ENCODE measurements at regions not wholly inside any gene's neighbourhood (a gene's known extent, or its start where the extent isn't known, plus 50 kb on each side); places are given as distances from the start of the nearest gene placed in this dataset.

- H3K4me1 Mint-ChIP-seq = no peaks in the 10 kb centered on the region
- no peak overlapping the region for H2AFZ ChIP-seq (ENCODE audit: insufficient read depth, low read depth, low read length, poor library complexity, severe bottlenecking)
These were observed 434.0 kb upstream of the SPHKAP start for GRCh38 chr2:228615496-228615895.

DNA sequence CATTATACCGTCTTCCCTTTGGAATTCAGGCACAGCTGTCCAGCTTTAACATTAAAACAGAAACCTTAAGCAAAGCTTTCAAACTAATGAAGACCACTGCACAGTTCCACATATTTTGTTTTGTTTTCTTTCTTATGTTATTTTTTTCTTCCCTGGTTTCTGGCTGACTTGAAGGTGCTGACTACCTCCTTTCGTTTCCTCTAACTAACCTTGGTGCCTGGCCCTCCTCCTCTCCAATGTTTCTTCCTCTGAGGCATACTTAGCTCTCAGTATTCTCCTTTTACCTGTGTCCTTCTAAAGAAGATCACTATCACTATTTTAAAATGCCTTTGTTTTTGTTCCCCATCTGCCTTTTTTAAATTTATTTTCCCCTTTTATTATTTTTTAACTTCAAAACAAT, 433.3 kb upstream of the SPHKAP start:
- 75% methylated on average over 1 of the region's 2 CpGs for WGBS (ENCODE audit: insufficient coverage)
- intact Hi-C loops (cut with micrococcal nuclease) = no loop called here
- no peak overlapping the region for H3K4me3 Mint-ChIP-seq
- H3K4me1 ChIP-seq (ENCODE audit: control insufficient read depth in 1 of 2, insufficient read depth in 2 of 2, low read length in 2 of 2) = no peaks in the 10 kb centered on the region
- peaks cover 0 to 13% (median 3%) of the 10 kb centered on the region in 7 donors for H3K9me3 Mint-ChIP-seq
- no peaks in the 10 kb centered on the region for H3K4me1 Mint-ChIP-seq
- H3K79me2 ChIP-seq (ENCODE audit: insufficient read depth, low read length) = no peaks in the 10 kb centered on the region
- no peaks in the 10 kb centered on the region for H3K36me3 ChIP-seq (replicated peaks in 1 of 2; ENCODE audit: control insufficient read depth in 1 of 2, insufficient read depth in 2 of 2, low read length in 2 of 2)
- H4K20me1 ChIP-seq (ENCODE audit: insufficient read depth, low read length) = no peaks in the 10 kb centered on the region
- no peak overlapping the region for H3K4me2 ChIP-seq (replicated peaks; ENCODE audit: extremely low read depth, low read length, poor library complexity, severe bottlenecking)
- H3K27me3 Mint-ChIP-seq (ENCODE audit: low read depth in 3 of 3) = peaks cover 0 to 1% (median 0%) of the 10 kb centered on the region in 3 donors
- DNase-seq = no peak
- no peak overlapping the region for H3K4me3 ChIP-seq (replicated peaks in 1 of 3; ENCODE audit: low read depth in 2 of 3, low read length in 3 of 3)
- no peak overlapping the region for H2AFZ ChIP-seq (ENCODE audit: insufficient read depth, low read depth, low read length, poor library complexity, severe bottlenecking)
- H3K9me3 ChIP-seq (replicated peaks in 1 of 2; ENCODE audit: control insufficient read depth in 1 of 2, insufficient read depth in 1 of 2, low read length in 2 of 2) = no peaks in the 10 kb centered on the region
- no peak overlapping the region for H3K27ac ChIP-seq (ENCODE audit: low read depth in 1 of 2, low read length in 2 of 2)
- H3K9ac ChIP-seq (ENCODE audit: insufficient read depth, low read length, poor library complexity, severe bottlenecking) = no peak overlapping the region
- H3K27me3 ChIP-seq (ENCODE audit: control insufficient read depth in 2 of 2, insufficient read depth in 2 of 2, low read length in 2 of 2) = no peaks in the 10 kb centered on the region
- TF ChIP-seq CTCF (IDR thresholded peaks at IDR 0.05) = no peak
- H3K27ac Mint-ChIP-seq = no peak overlapping the region
- no peaks in the 10 kb centered on the region for H3K36me3 Mint-ChIP-seq

More at GRCh38 chr2:228615496-228615895, 434.0 kb upstream of the SPHKAP start:
- no peak overlapping the region for H3K4me2 ChIP-seq (replicated peaks; ENCODE audit: extremely low read depth, low read length, poor library complexity, severe bottlenecking)
- Mint-ChIP-seq H3K36me3 (no peaks in the 10 kb centered on the region), H3K9me3 (peaks cover 0 to 13% (median 2%) of the 10 kb centered on the region in 7 donors), H3K27ac (no peak overlapping the region), H3K4me3 (no peak overlapping the region), H3K27me3 (ENCODE audit: low read depth in 3 of 3) (peaks cover 0 to 1% (median 0%) of the 10 kb centered on the region in 3 donors)
- H3K4me1 ChIP-seq (ENCODE audit: control insufficient read depth in 1 of 2, insufficient read depth in 2 of 2, low read length in 2 of 2) = no peaks in the 10 kb centered on the region
- TF ChIP-seq CTCF (IDR thresholded peaks at IDR 0.05) = no peak
- no peak overlapping the region for H3K9ac ChIP-seq (ENCODE audit: insufficient read depth, low read length, poor library complexity, severe bottlenecking)
- no peaks in the 10 kb centered on the region for H3K27me3 ChIP-seq (ENCODE audit: control insufficient read depth in 2 of 2, insufficient read depth in 2 of 2, low read length in 2 of 2)
- no peaks in the 10 kb centered on the region for H3K9me3 ChIP-seq (replicated peaks in 1 of 2; ENCODE audit: control insufficient read depth in 1 of 2, insufficient read depth in 1 of 2, low read length in 2 of 2)
- no peak overlapping the region for H3K27ac ChIP-seq (ENCODE audit: low read depth in 1 of 2, low read length in 2 of 2)
- H3K36me3 ChIP-seq (replicated peaks in 1 of 2; ENCODE audit: control insufficient read depth in 1 of 2, insufficient read depth in 2 of 2, low read length in 2 of 2) = no peaks in the 10 kb centered on the region
- no peaks in the 10 kb centered on the region for H3K79me2 ChIP-seq (ENCODE audit: insufficient read depth, low read length)
- no peaks in the 10 kb centered on the region for H4K20me1 ChIP-seq (ENCODE audit: insufficient read depth, low read length)
- 93% methylated on average over 3 of the region's 3 CpGs for WGBS (ENCODE audit: insufficient coverage)
- no peak overlapping the region for H3K4me3 ChIP-seq (replicated peaks in 1 of 3; ENCODE audit: low read depth in 2 of 3, low read length in 3 of 3)
- DNase-seq = no peak
- intact Hi-C loops (cut with micrococcal nuclease) = no loop called here

Measured in CD14-positive monocyte (primary cell).